ENCODE measurements at regions not wholly inside any gene's neighbourhood (a gene's known extent, or its start where the extent isn't known, plus 50 kb on each side); places are given as distances from the start of the nearest gene placed in this dataset.

DNA sequence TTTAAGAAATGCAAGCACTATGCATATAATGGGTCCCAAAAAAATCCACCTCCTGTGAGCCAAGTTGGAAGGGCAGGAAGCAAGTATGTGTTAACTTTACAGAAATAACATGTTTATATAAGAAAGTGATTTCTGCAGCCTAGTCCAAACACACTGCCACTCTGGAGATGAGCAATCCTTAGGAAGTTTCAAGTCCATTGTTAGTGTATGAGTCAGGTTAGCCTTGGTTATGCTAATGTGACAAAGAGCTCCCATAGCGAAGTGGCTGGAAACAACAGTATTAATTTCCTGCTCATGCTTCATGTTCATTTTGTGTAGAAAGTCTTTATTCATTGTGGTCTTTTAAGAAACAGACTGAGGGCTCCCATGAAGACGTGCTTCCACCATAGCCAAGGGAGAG is 121.4 kb downstream of the TBXT start:
- peak; percentile 96 for ATAC-seq (ENCODE audit: low read depth)
- CTCF ChIA-PET = interaction anchor here (0.7 kb wide), 1 partner anchor 14 kb away, joined by 4 read pairs; no protein-coding TSS in a partner anchor
- no CpG with 5 or more reads among the region's 2 CpGs for WGBS, 2 experiments (ENCODE audit: extremely low coverage in 2 of 2, insufficient read length in 1 of 2)
- no peaks in the 10 kb centered on the region for H3K36me3 ChIP-seq (ENCODE audit: control insufficient read depth, insufficient read depth, low read length)
- intact Hi-C loops (cut with micrococcal nuclease) = loop anchor here (1.0 kb wide), 1 partner anchor 39 kb away; no protein-coding TSS in a partner anchor
- H3K9me3 ChIP-seq (ENCODE audit: control insufficient read depth, insufficient read depth, low read length) = peaks cover 9% of the 10 kb centered on the region
- H4K8ac ChIP-seq (ENCODE audit: low read depth in 2 of 2, low read length in 2 of 2) = peak overlapping the region; percentile 38 to 53; a peak in 3 of 4 replicates
- H2BK120ac ChIP-seq (ENCODE audit: low read depth, low read length) = peak overlapping the region; percentile 84
- peak overlapping the region; percentile 22 for H4K91ac ChIP-seq (ENCODE audit: insufficient read depth, low read depth, low read length)
- no TSS peak for BruUV-seq (replicated peaks)
- H3K9me1 ChIP-seq (ENCODE audit: insufficient read depth, low read length) = peaks cover 5% of the 10 kb centered on the region; the same call in 1 of the 2 replicates
- in situ Hi-C loops (cut with MboI; ENCODE audit: low sequenced_read_pairs) = no loop called here
- POLR2A ChIA-PET (ENCODE audit: unreplicated experiment) = no interaction called here
- H3K27ac ChIP-seq (ENCODE audit: insufficient read depth, low read length) = peak overlapping the region; percentile 85
- H3K4me1 ChIP-seq (ENCODE audit: control insufficient read depth, insufficient read depth, low read length) = peaks cover 13% of the 10 kb centered on the region
- H3K79me1 ChIP-seq (ENCODE audit: low read depth in 1 of 2, low read length in 2 of 2) = no peaks in the 10 kb centered on the region
- no peak overlapping the region for H3K9ac ChIP-seq (ENCODE audit: low read depth, low read length)
- no peaks in the 10 kb centered on the region; the same call in 1 of the 2 replicates for H3K27me3 ChIP-seq (ENCODE audit: control insufficient read depth, insufficient read depth, low read length)
- H3K4me2 ChIP-seq (ENCODE audit: low read depth, low read length) = 0 out of 2 replicates have a peak overlapping the region, but pooled peaks have one; percentile 17
- H2AK9ac ChIP-seq (replicated peaks; ENCODE audit: low read depth, low read length, poor library complexity) = no peak overlapping the region
- H2BK20ac ChIP-seq (ENCODE audit: low read depth, low read length) = peak overlapping the region; percentile 70
- H2AFZ ChIP-seq (replicated peaks; ENCODE audit: low read length, poor library complexity) = no peak overlapping the region
- H3K56ac ChIP-seq (ENCODE audit: extremely low read depth, insufficient read depth, low read length) = no peak overlapping the region; the same call in 1 of the 2 replicates
- H2BK5ac ChIP-seq (ENCODE audit: low read depth, low read length, poor library complexity, severe bottlenecking) = peak overlapping the region; percentile 85
- dilution Hi-C loops (cut with HindIII; ENCODE audit: low sequenced_read_pairs, unreplicated experiment) = no loop called here
- peak overlapping the region; percentile 24 for H3K4ac ChIP-seq (ENCODE audit: low read depth, low read length)
- peak; percentile 96 for DNase-seq
- H3K23ac ChIP-seq (ENCODE audit: low read depth, low read length) = 0 out of 2 replicates have a peak overlapping the region, but pooled peaks have one; percentile 25
- H4K5ac ChIP-seq (ENCODE audit: low read depth, low read length) = peak overlapping the region; percentile 52
- H3K4me3 ChIP-seq (ENCODE audit: insufficient read depth, low read depth, low read length) = no peak overlapping the region
- H2BK15ac ChIP-seq (ENCODE audit: low read depth, low read length) = peak overlapping the region; percentile 83; the same call in 2 of the 3 replicates
- H3K14ac ChIP-seq (replicated peaks; ENCODE audit: low read depth, low read length) = peak overlapping the region; percentile 49; the same call in 1 of the 2 replicates
- H3K18ac ChIP-seq (ENCODE audit: low read depth, low read length) = peak overlapping the region; percentile 53
- TF ChIP-seq, protein P1, sequence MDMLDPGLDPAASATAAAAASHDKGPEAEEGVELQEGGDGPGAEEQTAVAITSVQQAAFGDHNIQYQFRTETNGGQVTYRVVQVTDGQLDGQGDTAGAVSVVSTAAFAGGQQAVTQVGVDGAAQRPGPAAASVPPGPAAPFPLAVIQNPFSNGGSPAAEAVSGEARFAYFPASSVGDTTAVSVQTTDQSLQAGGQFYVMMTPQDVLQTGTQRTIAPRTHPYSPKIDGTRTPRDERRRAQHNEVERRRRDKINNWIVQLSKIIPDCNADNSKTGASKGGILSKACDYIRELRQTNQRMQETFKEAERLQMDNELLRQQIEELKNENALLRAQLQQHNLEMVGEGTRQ (IDR thresholded peaks at IDR 0.05; ENCODE audit: low read depth, low read length) = no peak
- peak; percentile 85 for TF ChIP-seq FOS (IDR thresholded peaks at IDR 0.05; ENCODE audit: low read depth, low read length)
- TF ChIP-seq RCOR1 (IDR thresholded peaks at IDR 0.05; ENCODE audit: insufficient replicate concordance, low read length) = peak; percentile 79
- peak; percentile 67 for TF ChIP-seq CEBPB (IDR thresholded peaks at IDR 0.05; ENCODE audit: low read depth, low read length)
- TF ChIP-seq MAZ (IDR thresholded peaks at IDR 0.05; ENCODE audit: borderline replicate concordance, low read depth, low read length) = no peak
- no peak for TF ChIP-seq SMC3 (IDR thresholded peaks at IDR 0.05; ENCODE audit: low read depth, low read length)
- TF ChIP-seq NFE2L2 (IDR thresholded peaks at IDR 0.05; ENCODE audit: low read depth, low read length) = no peak
- TF ChIP-seq CHD1 (IDR thresholded peaks at IDR 0.05; ENCODE audit: low read depth, low read length) = no peak
- TF ChIP-seq BHLHE40 (IDR thresholded peaks at IDR 0.05; ENCODE audit: low read depth, low read length) = peak; percentile 68
- TF ChIP-seq, protein P2, sequence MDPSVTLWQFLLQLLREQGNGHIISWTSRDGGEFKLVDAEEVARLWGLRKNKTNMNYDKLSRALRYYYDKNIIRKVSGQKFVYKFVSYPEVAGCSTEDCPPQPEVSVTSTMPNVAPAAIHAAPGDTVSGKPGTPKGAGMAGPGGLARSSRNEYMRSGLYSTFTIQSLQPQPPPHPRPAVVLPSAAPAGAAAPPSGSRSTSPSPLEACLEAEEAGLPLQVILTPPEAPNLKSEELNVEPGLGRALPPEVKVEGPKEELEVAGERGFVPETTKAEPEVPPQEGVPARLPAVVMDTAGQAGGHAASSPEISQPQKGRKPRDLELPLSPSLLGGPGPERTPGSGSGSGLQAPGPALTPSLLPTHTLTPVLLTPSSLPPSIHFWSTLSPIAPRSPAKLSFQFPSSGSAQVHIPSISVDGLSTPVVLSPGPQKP (IDR thresholded peaks at IDR 0.05; ENCODE audit: borderline replicate concordance, low read depth, low read length) = no peak
- TF ChIP-seq RAD21 (IDR thresholded peaks at IDR 0.05; ENCODE audit: low read length) = 0 out of 2 replicates have a peak, but pooled peaks have one; percentile 4
- TF ChIP-seq MXI1 (IDR thresholded peaks at IDR 0.05; ENCODE audit: borderline replicate concordance, low read depth, low read length) = no peak
- 0 out of 2 replicates have a peak, but pooled peaks have one; percentile 27 for TF ChIP-seq MAFK (IDR thresholded peaks at IDR 0.05; ENCODE audit: low read depth, low read length)
- H2AK5ac ChIP-seq (ENCODE audit: low read depth, low read length) = peak overlapping the region; percentile 47
- H4K20me1 ChIP-seq (ENCODE audit: insufficient read depth, low read length) = no peaks in the 10 kb centered on the region
